Activated CD8-positive, alpha-beta memory T cell treated with anti-CD3 and anti-CD28 coated beads for 1 hour (primary cell): ENCODE measurements at regions not wholly inside any gene's neighbourhood (a gene's known extent, or its start where the extent isn't known, plus 50 kb on each side); places are given as distances from the start of the nearest gene placed in this dataset.
"Not testable (repeated sequence)": the region's sequence is repeated elsewhere in the genome, so short reads cannot be mapped to it uniquely, and the experiment has no call there.

Experiments used
- DNase-seq, 2 donors: peaks; one replicate each; pipeline ENCODE4 v3.0.0-alpha.2; 2020; ENCODE audit warnings: low read depth in 1 of 2; ENCODE audit errors: extremely low read depth in 1 of 2

- DNase-seq = no peak
These were observed 132.6 kb upstream of the BTN3A2 start for GRCh38 chr6:26232306-26232939.

GRCh38 chr6:26232940-26233648 lies 131.9 kb upstream of the BTN3A2 start:
- DNase-seq = no peak

- DNase-seq = peak in 1 of 2 donors; percentile 33
These were observed 131.2 kb upstream of the BTN3A2 start for GRCh38 chr6:26233649-26234420.

DNA sequence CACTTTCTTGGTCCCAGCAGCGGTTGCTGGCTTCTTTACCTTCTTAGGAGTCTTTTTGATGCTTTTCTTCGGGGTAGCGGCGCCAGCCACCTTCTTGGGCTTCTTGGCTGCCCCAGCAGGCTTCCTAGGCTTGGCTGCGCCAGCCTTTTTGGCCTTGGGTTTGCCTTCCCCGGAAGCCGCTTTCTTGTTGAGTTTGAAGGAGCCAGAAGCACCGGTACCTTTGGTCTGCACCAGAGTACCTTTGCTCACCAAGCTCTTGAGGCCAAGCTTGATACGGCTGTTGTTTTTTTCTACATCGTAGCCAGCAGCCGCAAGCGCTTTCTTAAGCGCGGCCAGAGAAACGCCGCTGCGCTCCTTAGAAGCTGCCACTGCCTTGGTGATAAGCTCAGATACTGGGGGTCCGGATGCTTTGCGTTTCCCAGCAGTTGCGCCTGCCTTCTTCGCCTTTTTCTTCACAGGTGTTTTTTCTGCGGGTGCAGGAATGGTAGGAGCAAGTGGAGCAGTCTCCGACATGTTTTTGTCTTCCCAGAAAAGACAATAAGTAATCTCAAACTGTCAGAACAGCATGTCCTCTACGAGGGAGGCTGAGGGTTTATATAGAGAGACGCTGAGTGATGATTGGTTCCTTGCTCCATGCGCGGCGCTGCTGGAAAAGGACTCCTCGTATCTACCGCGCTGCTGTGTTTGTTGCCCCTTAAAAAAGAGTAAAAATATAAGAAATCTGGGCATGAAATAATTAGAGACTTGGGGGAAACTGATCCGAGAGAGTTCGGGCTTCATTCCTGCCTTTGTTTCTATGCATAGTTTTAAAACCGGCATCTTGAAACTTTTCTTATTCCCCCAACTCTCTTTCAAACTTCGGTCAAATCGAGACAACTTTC lies 130.3 kb upstream of the BTN3A2 start:
- no peak for DNase-seq

DNA sequence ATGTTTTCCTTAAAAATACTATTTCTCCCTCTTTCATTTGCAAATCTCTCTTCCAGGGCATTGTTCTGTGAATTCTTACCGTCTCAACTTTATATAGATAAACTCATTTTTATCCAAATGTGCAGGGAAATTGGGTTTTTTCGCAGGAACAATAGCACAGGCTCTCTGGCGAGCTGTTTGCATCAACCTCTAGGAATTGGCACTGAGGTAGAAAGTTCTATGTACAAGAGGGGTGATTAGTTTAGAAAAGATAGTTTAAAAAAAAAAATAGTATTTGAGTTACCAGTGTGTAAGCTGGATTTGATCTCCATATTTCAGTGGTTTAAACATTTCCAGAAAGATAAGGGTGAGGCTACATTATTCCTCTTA lies 129.7 kb upstream of the BTN3A2 start:
- DNase-seq = no peak

- not testable (repeated sequence) for DNase-seq
These were observed 125.6 kb upstream of the BTN3A2 start for GRCh38 chr6:26239415-26239814.

DNA sequence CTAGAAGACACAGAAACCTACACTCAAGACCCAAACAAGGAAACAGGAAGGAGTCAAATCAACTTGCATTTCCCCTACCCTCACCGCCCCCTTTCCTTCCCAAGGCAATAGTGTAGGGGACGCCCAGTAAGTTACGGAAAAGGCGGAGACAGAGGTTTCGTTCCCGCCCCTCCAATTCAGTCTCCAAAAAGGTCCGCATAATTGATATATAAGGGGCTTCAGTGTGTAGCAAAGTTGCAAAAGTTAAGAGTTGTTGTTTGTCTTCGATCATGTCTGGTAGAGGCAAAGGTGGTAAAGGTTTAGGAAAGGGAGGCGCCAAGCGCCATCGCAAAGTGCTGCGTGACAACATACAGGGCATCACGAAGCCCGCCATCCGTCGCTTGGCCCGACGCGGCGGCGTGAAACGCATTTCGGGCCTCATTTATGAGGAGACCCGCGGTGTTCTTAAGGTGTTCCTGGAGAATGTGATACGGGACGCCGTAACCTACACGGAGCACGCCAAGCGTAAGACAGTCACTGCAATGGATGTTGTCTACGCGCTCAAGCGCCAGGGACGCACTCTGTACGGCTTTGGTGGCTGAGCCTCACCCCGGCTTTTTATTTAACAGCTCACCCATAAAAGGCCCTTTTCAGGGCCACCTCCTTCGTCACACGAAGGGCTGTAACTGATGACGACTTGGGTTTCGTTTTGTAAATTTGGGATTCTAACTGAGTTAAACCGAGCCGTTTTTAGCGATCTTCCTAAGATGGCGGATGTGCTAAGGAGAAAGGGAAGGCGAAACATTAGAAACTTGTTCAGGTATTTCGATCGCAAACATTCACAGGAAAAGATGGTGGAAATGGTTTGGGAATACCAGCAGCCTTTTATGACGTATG lies 124.6 kb upstream of the BTN3A2 start:
- DNase-seq = peak in 1 of 2 donors; percentile 35

GRCh38 chr6:26241033-26241895 lies 123.7 kb upstream of the BTN3A2 start:
- no peak for DNase-seq

DNA sequence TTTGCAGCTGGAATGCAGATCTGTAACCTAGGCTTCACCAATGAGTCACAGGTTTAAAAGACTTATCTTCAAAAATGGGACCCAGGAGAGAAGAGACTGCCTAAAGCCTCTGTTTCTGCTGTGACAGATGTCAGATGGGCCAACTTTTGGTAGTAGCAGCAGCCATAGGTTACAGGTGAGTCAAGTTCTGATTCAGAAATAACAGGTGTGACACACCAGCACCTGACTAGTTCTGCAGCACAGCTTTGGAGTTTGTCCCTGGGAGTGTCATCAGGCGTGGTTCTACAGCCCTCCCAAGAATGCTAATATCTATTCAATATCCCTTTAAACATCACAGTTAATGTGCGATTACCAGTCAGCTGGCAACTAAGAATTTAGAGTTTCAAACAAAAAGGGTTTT lies 121.9 kb upstream of the BTN3A2 start:
- DNase-seq = no peak

GRCh38 chr6:26243752-26244151 lies 121.2 kb upstream of the BTN3A2 start:
- DNase-seq = no peak

DNA sequence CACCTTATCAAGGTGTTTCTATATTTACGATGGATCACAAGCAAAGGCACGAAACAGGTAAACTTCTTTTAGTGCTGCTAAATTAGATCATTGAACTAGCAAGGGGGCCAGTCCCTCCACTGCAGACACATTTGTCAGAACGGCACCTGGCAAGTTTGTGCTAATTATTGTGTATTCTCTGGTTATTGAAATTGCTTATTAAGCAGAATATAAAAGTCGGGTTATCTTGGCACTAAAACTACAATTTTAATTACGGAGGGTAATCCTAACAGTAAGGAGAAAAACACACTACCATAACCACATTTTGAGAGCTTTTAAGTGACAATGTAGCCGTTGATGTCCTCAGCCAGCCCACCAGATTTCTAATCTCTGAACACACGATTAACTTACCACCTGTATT lies 118.9 kb upstream of the BTN3A2 start:
- no peak for DNase-seq

- no peak for DNase-seq
These were observed 118.4 kb upstream of the BTN3A2 start for GRCh38 chr6:26246553-26246952.

DNA sequence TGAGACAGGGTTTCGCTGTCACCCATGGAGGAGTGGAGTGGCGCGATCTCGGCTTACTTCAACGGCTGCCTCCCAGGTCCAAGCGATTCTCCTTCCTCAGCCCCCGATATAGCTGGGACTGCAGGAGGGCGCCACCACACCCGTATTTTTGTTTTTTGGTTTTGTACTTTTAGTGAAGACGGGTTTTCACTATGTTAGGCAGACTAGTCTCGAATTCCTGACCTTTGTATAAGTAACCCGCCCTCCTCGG lies 115.4 kb upstream of the BTN3A2 start:
- DNase-seq = no peak

DNA sequence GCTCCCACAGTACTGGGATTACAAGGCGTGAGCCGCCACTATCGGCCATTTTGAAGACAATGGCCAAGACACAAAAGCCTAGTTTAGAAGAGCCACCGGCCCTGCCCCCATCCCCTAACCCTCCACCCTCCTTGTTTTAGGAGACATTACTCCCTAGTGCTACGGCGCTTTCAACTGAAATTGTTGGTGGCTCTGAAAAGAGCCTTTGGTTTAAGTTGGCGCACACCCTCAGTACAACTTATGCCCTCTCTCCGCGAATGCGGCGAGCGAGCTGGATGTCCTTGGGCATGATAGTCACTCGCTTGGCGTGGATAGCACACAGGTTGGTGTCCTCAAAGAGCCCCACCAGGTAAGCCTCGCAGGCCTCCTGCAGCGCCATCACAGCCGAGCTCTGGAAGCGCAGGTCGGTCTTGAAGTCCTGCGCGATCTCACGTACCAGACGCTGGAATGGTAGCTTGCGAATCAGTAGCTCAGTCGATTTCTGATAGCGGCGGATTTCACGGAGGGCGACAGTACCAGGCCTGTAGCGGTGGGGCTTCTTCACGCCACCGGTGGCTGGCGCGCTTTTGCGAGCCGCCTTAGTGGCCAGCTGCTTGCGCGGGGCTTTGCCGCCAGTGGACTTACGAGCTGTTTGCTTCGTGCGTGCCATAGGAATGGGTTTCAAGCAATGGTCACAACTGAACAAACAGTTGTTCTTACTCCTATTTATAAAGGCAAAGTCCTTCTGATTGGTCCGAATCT lies 114.9 kb upstream of the BTN3A2 start:
- DNase-seq = peak in 1 of 2 donors; percentile 51

DNA sequence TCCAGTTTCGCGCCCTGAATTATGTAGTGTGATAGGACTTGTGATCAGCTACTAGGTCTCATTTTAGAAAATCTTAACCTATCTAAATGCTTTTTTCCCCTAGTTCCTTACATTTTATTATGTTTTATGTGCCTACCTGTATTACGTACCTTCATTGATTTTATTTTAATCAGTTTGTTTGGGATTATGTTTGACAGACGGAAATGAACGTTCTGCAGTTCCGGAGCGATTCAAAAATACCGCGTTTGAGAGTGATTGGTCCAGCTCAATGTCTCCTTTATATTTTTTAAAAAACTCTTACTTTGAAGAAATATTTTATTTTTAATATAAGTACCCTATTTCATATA lies 114.3 kb upstream of the BTN3A2 start:
- DNase-seq = no peak

- no peak for DNase-seq
These were observed 113.5 kb upstream of the BTN3A2 start for GRCh38 chr6:26251354-26252076.

DNA sequence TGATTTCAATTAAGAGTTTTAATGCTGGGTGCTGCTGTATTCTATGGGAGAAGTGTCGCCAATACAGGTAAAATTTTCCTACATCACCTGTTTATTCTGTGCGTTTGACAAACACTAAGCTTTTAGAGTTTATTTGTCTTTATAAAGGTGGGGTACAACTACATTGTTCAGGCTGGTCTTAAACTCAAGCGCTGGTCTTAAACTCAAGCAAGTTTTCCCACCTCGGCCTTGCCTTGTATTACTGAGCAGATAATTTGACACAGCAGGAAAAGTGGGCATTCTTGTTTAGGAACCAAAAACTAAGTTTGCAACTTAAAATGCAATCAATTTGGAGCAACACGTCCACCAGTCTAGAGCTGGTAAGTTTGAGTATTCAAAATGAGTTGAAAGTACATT lies 112.9 kb upstream of the BTN3A2 start:
- no peak for DNase-seq

DNA sequence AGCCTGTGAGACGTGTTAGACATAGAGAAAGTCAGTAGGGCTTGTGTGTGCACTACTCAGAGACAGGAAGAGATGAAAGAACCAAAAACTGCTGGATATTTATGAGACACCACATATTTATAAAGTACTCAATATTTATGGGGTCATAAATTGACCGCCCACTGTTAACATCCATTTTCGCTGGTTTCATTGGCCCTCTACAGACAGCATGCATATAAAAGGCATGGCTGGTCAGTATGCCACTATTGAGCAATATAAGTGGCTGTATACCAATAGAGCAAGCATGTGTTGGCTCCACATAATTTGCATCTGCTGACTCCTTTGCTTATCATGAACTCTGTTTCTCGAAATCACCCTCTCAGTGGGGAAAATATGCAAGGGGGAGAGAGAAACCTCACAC lies 110.3 kb upstream of the BTN3A2 start:
- no peak for DNase-seq
